Ovary (tissue), 3 donors: ENCODE measurements at regions not wholly inside any gene's neighbourhood (a gene's known extent, or its start where the extent isn't known, plus 50 kb on each side); places are given as distances from the start of the nearest gene placed in this dataset.

Experiments
- CTCF ChIP-seq, 3 donors: fragments of 450-650 bp in 2 of 3; fragments of 200-600 bp in 1 of 3; IDR thresholded peaks; one replicate each; pipeline versions ENCODE4 v1.5.1 to v1.8.0; 2016 to 2022; ENCODE audit warnings: antibody characterized with exemption in 3 of 3, mild to moderate bottlenecking in 1 of 3
- EP300 ChIP-seq: sonication (generic); formaldehyde crosslinking; IDR thresholded peaks from one replicate; pipeline ENCODE4 v1.6.1; 2017; ENCODE audit warnings: antibody characterized with exemption
- POLR2A ChIP-seq: fragments of 450-650 bp; IDR thresholded peaks from one replicate; pipeline ENCODE4 v1.6.1; 2017; ENCODE audit warnings: antibody characterized with exemption, mild to moderate bottlenecking, moderate library complexity
- donor health status: DM: no; HTN: no; CAD: no.

- TF ChIP-seq CTCF (IDR thresholded peaks at IDR 0.05) (no peak), EP300 (no peak), POLR2A (no peak)
Measured at GRCh38 chr10:36989233-36989632, 136.2 kb upstream of the ANKRD30A start.
